ENCODE measurements at regions not wholly inside any gene's neighbourhood (a gene's known extent, or its start where the extent isn't known, plus 50 kb on each side); places are given as distances from the start of the nearest gene placed in this dataset.

DNA sequence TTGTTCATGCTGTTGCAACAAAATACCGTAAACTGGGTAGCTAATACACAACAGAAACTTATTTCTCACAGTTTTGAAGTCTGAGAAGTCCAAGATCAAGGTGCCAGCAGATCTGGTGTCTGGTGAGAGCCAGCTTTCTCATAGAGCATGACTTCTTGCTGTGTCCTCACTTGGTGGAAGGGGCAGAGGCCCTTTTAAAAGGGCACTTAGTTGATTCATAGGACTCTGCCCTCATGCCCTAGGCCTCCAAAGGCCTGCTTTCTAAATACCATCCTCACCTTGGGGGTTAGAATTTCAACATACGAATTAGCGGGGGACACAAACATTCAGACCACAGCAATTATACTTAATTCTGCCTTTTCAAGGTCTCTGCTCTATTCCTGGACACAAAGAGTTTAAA, 52.3 kb upstream of the FDX1 start:
- Mint-ChIP-seq H3K27me3 (ENCODE audit: insufficient read depth, unreplicated experiment) (no peaks in the 10 kb centered on the region), H3K9me3 (ENCODE audit: unreplicated experiment) (no peaks in the 10 kb centered on the region), H3K4me1 (ENCODE audit: insufficient read depth, unreplicated experiment) (peaks cover 16% of the 10 kb centered on the region), H3K4me3 (ENCODE audit: unreplicated experiment) (no peak overlapping the region), H3K27ac (ENCODE audit: low read depth, unreplicated experiment) (no peak overlapping the region), H3K36me3 (ENCODE audit: insufficient read depth, unreplicated experiment) (no peaks in the 10 kb centered on the region)
- no peak for DNase-seq (ENCODE audit: unreplicated experiment)
- CTCF ChIA-PET, result interaction anchor here (0.6 to 1.9 kb wide), 23 partner anchors 9 to 827 kb away, joined by 3 to 35 read pairs (median 4); no protein-coding TSS in a partner anchor
- POLR2A ChIA-PET, result interaction anchor here (0.7 to 1.1 kb wide), 4 partner anchors 10 to 524 kb away, joined by 3 read pairs; no protein-coding TSS in a partner anchor
- no TSS peak for BruUV-seq (replicated peaks)
- intact Hi-C loops (cut with micrococcal nuclease), result loop anchor here (2.0 to 10.0 kb wide), 2 partner anchors 55 to 283 kb away; partner anchors contain the start of gene ZC3H12C
- TF ChIP-seq, protein P1, sequence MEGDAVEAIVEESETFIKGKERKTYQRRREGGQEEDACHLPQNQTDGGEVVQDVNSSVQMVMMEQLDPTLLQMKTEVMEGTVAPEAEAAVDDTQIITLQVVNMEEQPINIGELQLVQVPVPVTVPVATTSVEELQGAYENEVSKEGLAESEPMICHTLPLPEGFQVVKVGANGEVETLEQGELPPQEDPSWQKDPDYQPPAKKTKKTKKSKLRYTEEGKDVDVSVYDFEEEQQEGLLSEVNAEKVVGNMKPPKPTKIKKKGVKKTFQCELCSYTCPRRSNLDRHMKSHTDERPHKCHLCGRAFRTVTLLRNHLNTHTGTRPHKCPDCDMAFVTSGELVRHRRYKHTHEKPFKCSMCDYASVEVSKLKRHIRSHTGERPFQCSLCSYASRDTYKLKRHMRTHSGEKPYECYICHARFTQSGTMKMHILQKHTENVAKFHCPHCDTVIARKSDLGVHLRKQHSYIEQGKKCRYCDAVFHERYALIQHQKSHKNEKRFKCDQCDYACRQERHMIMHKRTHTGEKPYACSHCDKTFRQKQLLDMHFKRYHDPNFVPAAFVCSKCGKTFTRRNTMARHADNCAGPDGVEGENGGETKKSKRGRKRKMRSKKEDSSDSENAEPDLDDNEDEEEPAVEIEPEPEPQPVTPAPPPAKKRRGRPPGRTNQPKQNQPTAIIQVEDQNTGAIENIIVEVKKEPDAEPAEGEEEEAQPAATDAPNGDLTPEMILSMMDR (IDR thresholded peaks at IDR 0.05; ENCODE audit: unreplicated experiment), result no peak

DNA sequence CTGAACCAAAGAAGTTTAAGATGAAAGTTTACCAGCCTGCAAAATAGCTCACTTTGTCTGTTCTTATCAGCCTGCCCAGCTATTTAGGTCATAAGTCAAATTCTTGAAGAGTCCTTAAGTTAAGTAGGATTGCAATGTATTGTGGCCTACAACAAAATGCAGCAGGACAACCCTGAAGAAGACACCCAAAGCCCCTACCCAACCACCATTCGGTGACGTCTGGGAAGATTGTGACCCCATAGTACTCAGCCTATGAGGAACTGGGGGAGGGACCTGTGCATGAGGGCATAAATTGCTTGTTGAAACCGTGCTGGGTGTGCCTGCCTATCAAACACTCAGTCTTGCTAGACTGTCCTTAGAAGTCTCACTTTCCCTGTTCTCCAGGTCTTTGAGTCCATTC, 50.5 kb upstream of the FDX1 start:
- ChIA-PET POLR2A (interaction anchor here (0.7 kb wide), 1 partner anchor 178 kb away, joined by 3 read pairs; no protein-coding TSS in a partner anchor), CTCF (interaction anchor here (0.6 to 0.7 kb wide), 2 partner anchors 51 to 593 kb away, joined by 3 read pairs; no protein-coding TSS in a partner anchor)
- TF ChIP-seq, protein P1 (IDR thresholded peaks at IDR 0.05; ENCODE audit: unreplicated experiment), result no peak
- Mint-ChIP-seq H3K9me3 (ENCODE audit: unreplicated experiment) (no peaks in the 10 kb centered on the region), H3K36me3 (ENCODE audit: insufficient read depth, unreplicated experiment) (no peaks in the 10 kb centered on the region), H3K4me1 (ENCODE audit: insufficient read depth, unreplicated experiment) (peaks cover 6% of the 10 kb centered on the region), H3K27me3 (ENCODE audit: insufficient read depth, unreplicated experiment) (no peaks in the 10 kb centered on the region), H3K4me3 (ENCODE audit: unreplicated experiment) (no peak overlapping the region), H3K27ac (ENCODE audit: low read depth, unreplicated experiment) (no peak overlapping the region)
- BruUV-seq (replicated peaks), result no TSS peak
- intact Hi-C loops (cut with micrococcal nuclease), result loop anchor here (10.0 kb wide), 1 partner anchor 284 kb away; the partner anchor contains the start of gene ZC3H12C
- no peak for DNase-seq (ENCODE audit: unreplicated experiment)

DNA sequence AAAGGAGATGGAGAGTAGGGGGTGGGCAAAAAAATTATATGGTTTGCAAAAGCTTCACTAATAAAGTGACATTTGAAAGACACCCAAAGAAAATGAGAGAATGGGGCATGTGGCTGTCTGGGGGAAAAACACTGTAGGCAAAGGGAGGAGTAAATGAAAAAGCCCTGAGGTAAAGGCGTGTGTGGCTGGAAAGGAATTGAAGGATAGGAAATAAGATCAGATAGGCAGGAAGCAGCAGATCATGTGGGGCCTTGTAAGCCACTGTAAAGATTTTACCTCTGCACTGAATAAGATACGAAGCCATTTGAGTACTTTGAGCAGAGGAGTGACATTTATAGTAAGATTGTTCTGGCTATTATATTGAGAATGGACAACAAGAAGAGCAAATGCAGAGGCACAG, 49.8 kb upstream of the FDX1 start:
- H3K4me3 Mint-ChIP-seq (ENCODE audit: unreplicated experiment), result no peak overlapping the region
- no peak overlapping the region for H3K27ac Mint-ChIP-seq (ENCODE audit: low read depth, unreplicated experiment)
- H3K27me3 Mint-ChIP-seq (ENCODE audit: insufficient read depth, unreplicated experiment), result no peaks in the 10 kb centered on the region
- no peaks in the 10 kb centered on the region for H3K36me3 Mint-ChIP-seq (ENCODE audit: insufficient read depth, unreplicated experiment)
- H3K9me3 Mint-ChIP-seq (ENCODE audit: unreplicated experiment), result no peaks in the 10 kb centered on the region
- intact Hi-C loops (cut with micrococcal nuclease), result loop anchor here (10.0 kb wide), 1 partner anchor 285 kb away; the partner anchor contains the start of gene ZC3H12C
- H3K4me1 Mint-ChIP-seq (ENCODE audit: insufficient read depth, unreplicated experiment), result peaks cover 6% of the 10 kb centered on the region
- TF ChIP-seq, protein P1 (IDR thresholded peaks at IDR 0.05; ENCODE audit: unreplicated experiment), result no peak
- BruUV-seq (replicated peaks), result no TSS peak
- DNase-seq (ENCODE audit: unreplicated experiment), result no peak
- ChIA-PET CTCF (interaction anchor here (0.6 kb wide), 1 partner anchor 50 kb away, joined by 3 read pairs; no protein-coding TSS in a partner anchor), POLR2A (no interaction called here)
